GM12891 (cell line): ENCODE measurements at regions not wholly inside any gene's neighbourhood (a gene's known extent, or its start where the extent isn't known, plus 50 kb on each side); places are given as distances from the start of the nearest gene placed in this dataset.
"Not testable (repeated sequence)": the region's sequence is repeated elsewhere in the genome, so short reads cannot be mapped to it uniquely, and the experiment has no call there.

ENCODE experiments used
- DNase-seq: peaks from one replicate; pipeline ENCODE4 v3.0.0; 2011; ENCODE audit warnings: low spot score; ENCODE audit not compliant: insufficient read length
- FAIRE-seq: peaks from 2 replicates; lab custom pipeline; 2011; peaks lifted over from hg19 to GRCh38; lab: Jason Lieb, UNC
- PAX5 ChIP-seq: IDR thresholded peaks from 2 replicates; pipeline ENCODE4 v1.6.1; 2011; ENCODE audit warnings: low read length, moderate library complexity, mild to moderate bottlenecking; ENCODE audit not compliant: insufficient read depth, severe bottlenecking
- POLR2A ChIP-seq: IDR thresholded peaks from 2 replicates; pipeline ENCODE4 v1.6.1; 2011; ENCODE audit warnings: low read depth, low read length, control low read depth
- POLR2AphosphoS5 ChIP-seq: IDR thresholded peaks from 2 replicates; pipeline ENCODE4 v1.6.1; 2011; ENCODE audit warnings: low read depth, low read length, control low read depth
- POU2F2 ChIP-seq: IDR thresholded peaks from 2 replicates; pipeline ENCODE4 v1.6.1; 2011; ENCODE audit warnings: low read depth, mild to moderate bottlenecking, control low read depth, low read length, moderate library complexity
- SPI1 ChIP-seq: IDR thresholded peaks from 2 replicates; pipeline ENCODE4 v1.6.1; 2011; ENCODE audit warnings: low read depth, low read length, control low read depth
- TAF1 ChIP-seq: IDR thresholded peaks from 2 replicates; pipeline ENCODE4 v1.6.1; 2011; ENCODE audit warnings: low read depth, low read length, control low read depth

DNA sequence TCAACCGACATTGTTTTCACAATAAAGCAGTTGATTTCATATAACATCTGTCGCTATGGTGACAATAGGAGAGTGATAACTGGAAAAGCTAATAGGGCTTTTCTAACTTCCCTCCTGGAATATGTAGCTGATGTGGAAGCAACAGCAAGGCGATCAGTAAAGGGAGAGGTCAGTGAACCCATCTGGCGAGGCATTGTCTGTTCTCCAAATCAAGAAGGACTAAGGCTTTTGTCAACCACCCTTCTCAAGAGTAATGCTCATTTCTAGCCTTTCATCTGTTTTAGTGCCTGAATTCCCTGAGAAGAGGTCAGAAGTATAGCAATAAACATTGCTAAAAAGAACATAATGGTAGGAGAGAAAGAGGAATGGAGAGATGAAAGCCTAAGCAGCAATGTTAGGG lies 201.3 kb downstream of the AKAP7 start:
- no peak for DNase-seq
- TF ChIP-seq POU2F2 (no peak), PAX5 (no peak), POLR2A (no peak), POLR2AphosphoS5 (no peak), SPI1 (no peak), TAF1 (no peak)
- FAIRE-seq: no peak

DNA sequence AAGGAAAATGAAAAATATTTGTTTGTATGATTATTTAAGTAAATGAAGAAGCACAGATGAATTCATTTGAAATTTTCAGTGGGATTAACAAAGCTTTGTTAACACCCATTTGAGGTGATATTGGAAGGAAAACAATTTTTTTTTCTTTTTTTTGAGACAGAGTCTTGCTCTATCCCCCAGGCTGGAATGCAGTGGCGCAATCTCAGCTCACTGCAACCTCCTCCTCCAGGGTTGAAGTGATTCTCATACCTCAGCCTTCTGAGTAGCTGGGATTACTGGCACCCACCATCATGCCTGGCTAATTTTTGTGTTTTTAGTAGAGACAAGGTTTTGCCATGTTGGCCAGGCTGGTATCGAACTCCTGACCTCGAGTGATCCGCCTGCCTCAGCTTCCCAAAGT lies 211.6 kb downstream of the AKAP7 start:
- not testable (repeated sequence) for FAIRE-seq, DNase-seq

DNA sequence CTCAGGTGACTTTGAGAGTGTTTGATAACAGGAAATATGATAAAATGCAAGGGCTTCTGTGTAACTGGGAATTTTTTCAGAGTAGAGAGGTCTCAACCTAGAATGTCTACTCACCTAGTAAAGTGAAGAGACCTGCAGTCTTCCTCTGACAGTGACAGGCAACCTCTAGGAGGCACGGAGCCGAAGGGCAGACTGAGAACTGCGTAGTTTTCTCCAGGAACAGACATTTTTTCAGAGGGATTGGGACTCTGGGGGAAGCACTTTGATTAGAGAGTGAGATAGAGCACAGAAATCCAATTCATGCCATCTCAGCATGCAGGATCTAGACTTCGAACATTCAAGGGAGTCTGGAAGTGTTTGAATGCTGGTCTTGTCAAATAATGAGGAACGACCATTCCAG lies 213.3 kb downstream of the AKAP7 start:
- no peak for FAIRE-seq
- no peak for DNase-seq
- TF ChIP-seq POLR2AphosphoS5 (no peak), TAF1 (no peak), POU2F2 (no peak), SPI1 (no peak), PAX5 (no peak), POLR2A (no peak)

DNA sequence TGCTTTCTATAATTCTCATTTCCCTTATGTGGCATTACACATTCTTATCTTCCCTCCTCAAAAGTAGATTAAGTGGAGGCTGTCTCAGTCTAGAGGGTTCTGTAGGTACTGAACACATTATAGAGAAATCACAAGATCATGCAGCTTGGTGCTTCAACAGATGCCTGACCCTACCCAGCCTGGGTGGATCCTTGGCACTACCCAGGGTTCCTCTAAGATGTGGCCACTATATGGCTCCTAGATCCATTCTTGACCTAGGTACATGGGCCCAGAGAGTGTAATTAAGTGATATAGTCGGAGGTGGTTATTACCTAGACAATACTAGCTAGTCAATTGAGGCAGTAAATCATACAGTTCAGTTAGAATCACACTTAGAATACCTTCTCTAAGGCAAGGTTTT lies 213.9 kb downstream of the AKAP7 start:
- TF ChIP-seq POLR2AphosphoS5: no peak
- TF ChIP-seq PAX5: no peak
- DNase-seq (no peak), FAIRE-seq (no peak)

DNA sequence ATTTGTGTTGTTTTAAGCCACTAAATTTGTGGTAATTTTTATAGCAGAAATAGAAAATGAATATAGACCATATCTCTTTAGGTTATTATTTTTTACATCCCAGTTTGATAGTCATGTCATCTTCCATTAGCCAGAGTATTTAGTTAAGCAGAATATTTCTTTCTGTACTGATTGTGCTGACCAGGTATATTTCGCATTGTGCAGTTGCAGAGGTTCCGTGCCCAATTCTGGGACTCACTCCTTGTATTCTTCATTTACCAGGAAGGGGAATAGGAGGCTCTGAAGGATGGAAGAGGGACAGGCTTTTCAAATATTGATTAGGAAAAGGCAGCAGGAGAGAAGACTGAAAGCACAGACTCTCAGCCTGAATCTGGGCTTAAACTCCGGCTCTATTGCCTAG lies 217.8 kb downstream of the AKAP7 start:
- TF ChIP-seq TAF1 (no peak), PAX5 (no peak), POLR2A (no peak)
- no peak for DNase-seq
- no peak for FAIRE-seq

DNA sequence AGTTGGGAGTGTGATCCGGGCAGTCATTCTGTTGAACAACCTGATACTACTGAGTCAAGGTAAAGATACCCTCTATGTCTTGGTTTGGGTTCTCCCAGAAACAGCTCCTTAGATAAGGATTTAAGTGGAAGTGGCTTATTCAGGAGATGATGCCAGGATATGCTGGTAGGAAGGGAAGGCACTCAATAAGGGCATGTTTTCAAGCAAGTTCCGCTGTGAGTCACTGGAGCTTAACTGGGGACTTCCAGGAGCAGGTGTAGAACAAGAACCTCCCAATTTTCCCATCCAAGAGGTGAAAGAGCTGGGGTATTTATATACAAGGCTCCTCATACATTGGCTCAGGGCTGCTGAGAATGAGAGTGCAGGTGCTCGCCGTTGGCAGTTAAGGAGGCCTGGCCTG lies 218.6 kb downstream of the AKAP7 start:
- no peak for FAIRE-seq
- no peak for DNase-seq
- TF ChIP-seq SPI1: no peak
- no peak for TF ChIP-seq TAF1
- TF ChIP-seq PAX5: no peak
- no peak for TF ChIP-seq POU2F2
- TF ChIP-seq POLR2AphosphoS5: no peak
- TF ChIP-seq POLR2A: no peak

DNA sequence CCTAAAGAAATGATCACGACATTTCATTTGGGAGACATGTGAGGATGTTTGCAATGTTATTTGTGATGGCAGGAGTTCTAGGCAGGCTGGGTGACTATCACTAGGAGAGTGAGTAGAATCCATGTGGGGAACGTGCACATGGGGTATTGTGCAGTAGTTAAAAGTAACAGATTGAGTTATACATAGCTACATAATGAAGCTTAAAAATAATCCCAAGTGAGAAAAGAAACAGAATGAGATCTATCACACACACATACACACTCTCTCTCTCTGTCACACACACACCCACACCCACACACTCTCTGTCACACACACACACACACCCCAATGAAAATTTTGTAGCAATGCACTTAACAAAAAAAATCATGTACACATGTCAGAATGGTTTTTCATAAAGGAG lies 218.7 kb upstream of the ARG1 start:
- no peak for TF ChIP-seq PAX5
- TF ChIP-seq POU2F2: no peak
- TF ChIP-seq POLR2AphosphoS5: no peak
- no peak for TF ChIP-seq POLR2A
- no peak for TF ChIP-seq SPI1
- TF ChIP-seq TAF1: no peak
- DNase-seq: no peak
- FAIRE-seq: no peak

DNA sequence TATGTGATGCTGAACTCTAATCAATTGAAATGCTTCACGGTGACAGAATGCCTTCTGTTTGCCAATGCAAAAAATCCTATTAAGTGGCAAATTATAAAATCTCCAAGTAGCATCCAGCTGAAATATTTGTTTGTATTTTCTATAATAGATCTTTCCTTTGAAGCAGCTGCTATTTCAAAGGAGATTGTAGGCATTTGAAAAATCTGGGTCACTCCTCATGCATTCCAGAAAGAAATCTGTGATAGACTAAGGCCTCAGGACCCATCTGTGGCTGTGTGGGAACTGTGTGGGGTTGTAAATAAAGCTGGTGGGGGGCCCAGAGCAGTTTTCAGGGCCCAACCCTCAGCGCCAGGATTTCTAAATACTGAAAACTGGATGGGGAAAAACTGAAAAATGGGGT lies 216.9 kb upstream of the ARG1 start:
- FAIRE-seq (no peak), DNase-seq (no peak)
- TF ChIP-seq TAF1: no peak
- no peak for TF ChIP-seq SPI1
- no peak for TF ChIP-seq POU2F2
- no peak for TF ChIP-seq POLR2AphosphoS5
- no peak for TF ChIP-seq POLR2A
- TF ChIP-seq PAX5: no peak

DNA sequence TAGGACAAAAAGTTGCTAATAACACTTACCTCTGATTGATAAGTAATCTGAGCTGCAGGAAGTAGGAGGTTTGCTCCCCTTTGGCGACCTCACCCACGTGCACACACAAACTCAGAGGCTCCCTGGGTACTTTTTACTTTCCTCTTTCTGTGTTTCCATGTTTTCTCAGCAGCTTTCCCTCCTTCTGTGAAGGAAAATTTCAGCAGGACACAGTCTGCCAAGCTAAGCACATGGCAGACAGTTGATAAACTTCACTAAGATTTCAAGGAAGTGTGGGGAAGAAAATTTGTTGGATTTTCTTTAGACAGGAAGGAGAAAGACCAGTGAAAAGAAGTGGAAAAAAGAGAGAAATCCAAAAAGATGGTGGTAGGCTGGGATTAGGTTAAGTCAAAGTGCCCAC lies 215.5 kb upstream of the ARG1 start:
- no peak for DNase-seq
- FAIRE-seq: no peak
- TF ChIP-seq SPI1 (no peak), POLR2A (no peak), TAF1 (no peak), PAX5 (no peak), POU2F2 (no peak), POLR2AphosphoS5 (no peak)

DNA sequence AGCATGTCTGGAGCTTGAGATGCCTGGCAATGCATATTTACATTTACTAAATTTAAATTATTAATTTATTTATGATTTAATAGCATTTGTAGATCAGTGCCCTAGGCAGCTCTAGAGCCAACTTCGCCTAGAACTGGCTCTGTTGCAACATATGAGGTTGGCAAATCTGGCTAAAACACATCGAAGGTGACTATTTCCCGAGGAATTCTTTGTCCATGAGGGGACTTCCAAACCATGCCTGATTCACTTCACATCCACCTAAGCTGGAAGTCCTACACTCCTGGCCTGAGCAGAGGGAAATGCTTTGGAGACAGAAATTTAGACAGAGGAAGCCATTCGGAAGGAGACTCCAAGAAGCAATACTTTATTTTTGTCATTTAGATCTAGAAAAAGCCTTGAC lies 211.0 kb upstream of the ARG1 start:
- FAIRE-seq (no peak), DNase-seq (no peak)
- no peak for TF ChIP-seq PAX5
- no peak for TF ChIP-seq POLR2A
- TF ChIP-seq SPI1: no peak
- TF ChIP-seq TAF1: no peak
- TF ChIP-seq POLR2AphosphoS5: no peak
- no peak for TF ChIP-seq POU2F2

DNA sequence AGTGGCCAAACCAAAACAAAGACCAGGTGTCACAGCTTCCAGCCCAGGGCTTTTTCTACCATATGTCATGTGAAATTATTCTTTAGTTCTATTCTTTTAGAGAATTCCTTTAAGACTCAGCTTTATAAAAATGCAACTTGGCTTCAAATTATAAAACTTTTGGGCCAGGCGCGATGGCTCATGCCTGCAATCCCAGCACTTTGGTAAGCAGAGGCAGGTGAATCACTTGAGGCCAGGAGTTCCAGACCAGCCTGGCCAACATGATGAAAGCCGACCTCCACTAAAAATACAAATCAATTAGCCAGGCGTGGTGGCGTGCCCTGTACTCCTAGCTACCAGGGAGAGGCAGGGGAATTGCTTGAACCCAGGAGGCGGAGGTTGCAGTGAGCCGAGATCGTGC lies 210.3 kb upstream of the ARG1 start:
- TF ChIP-seq POLR2AphosphoS5 (no peak), POU2F2 (no peak), TAF1 (no peak), POLR2A (no peak), PAX5 (no peak), SPI1 (no peak)
- FAIRE-seq (no peak), DNase-seq (no peak)
